ENCODE measurements at regions not wholly inside any gene's neighbourhood (a gene's known extent, or its start where the extent isn't known, plus 50 kb on each side); places are given as distances from the start of the nearest gene placed in this dataset.

GRCh38 chr4:182975806-182976205 lies 58.6 kb upstream of the DCTD start (continued):
- TF ChIP-seq ZNF592 (IDR thresholded peaks at IDR 0.05) (peak; percentile 59; the same call in 1 of the 2 replicates), HMG20A (CRISPR knock-in tag; conservative IDR thresholded peaks at IDR 0.05) (no peak), CBFB (CRISPR knock-in tag; IDR thresholded peaks at IDR 0.05) (no peak), MEF2A (IDR thresholded peaks at IDR 0.05; ENCODE audit: control insufficient read depth, low read depth, low read length) (no peak), ARID3B (CRISPR knock-in tag; IDR thresholded peaks at IDR 0.05; ENCODE audit: borderline replicate concordance) (no peak), GATA2 (CRISPR knock-in tag; IDR thresholded peaks at IDR 0.05) (peak; percentile 88), SNIP1 (IDR thresholded peaks at IDR 0.05; ENCODE audit: low read depth) (no peak), HBP1 (CRISPR knock-in tag; IDR thresholded peaks at IDR 0.05) (no peak), IRF1 (CRISPR knock-in tag; IDR thresholded peaks at IDR 0.05; ENCODE audit: borderline replicate concordance) (no peak), OTX1 (CRISPR knock-in tag; IDR thresholded peaks at IDR 0.05) (no peak), ZBTB34 (CRISPR knock-in tag; IDR thresholded peaks at IDR 0.05) (no peak), NR3C1 (CRISPR knock-in tag; IDR thresholded peaks at IDR 0.05) (no peak), TRIM25 (IDR thresholded peaks at IDR 0.05; ENCODE audit: borderline replicate concordance) (no peak)

Data from K562 (cell line).